CD14-positive monocyte (primary cell): ENCODE measurements at regions not wholly inside any gene's neighbourhood (a gene's known extent, or its start where the extent isn't known, plus 50 kb on each side); places are given as distances from the start of the nearest gene placed in this dataset.

Experiments used
- DNase-seq, 3 donors: peaks; one replicate each; pipeline ENCODE4 v3.0.0-alpha.2; 2011 to 2022
- H2AFZ ChIP-seq: 2 replicates; pipeline ENCODE4 v1.6.0; 2012; ENCODE audit warnings: mild to moderate bottlenecking, low read depth, low read length, inconsistent platforms; ENCODE audit not compliant: insufficient read depth, poor library complexity, severe bottlenecking
- H3K27ac ChIP-seq, 2 donors: 1 replicate in 1 of 2; 2 replicates in 1 of 2; pipeline ENCODE4 v1.5.1; 2012 to 2013; ENCODE audit warnings: low read length in 2 of 2, control low read depth in 1 of 2, inconsistent platforms in 1 of 2, low read depth in 1 of 2, mild to moderate bottlenecking in 1 of 2
- H3K27me3 ChIP-seq, 2 donors: one replicate each; pipeline versions ENCODE4 v1.6.0 to v1.6.1; 2011 to 2013; ENCODE audit warnings: low read length in 2 of 2; ENCODE audit not compliant: control insufficient read depth in 2 of 2, insufficient read depth in 2 of 2
- H3K36me3 ChIP-seq, 2 donors: replicated peaks in 1 of 2; 1 replicate in 1 of 2; 2 replicates in 1 of 2; pipeline versions ENCODE4 v1.5.1 to v1.6.1; 2012 to 2013; ENCODE audit warnings: low read length in 2 of 2, control low read depth in 1 of 2, inconsistent platforms in 1 of 2, mild to moderate bottlenecking in 1 of 2; ENCODE audit not compliant: insufficient read depth in 2 of 2, control insufficient read depth in 1 of 2
- H3K4me1 ChIP-seq, 2 donors: 1 replicate in 1 of 2; 2 replicates in 1 of 2; pipeline versions ENCODE4 v1.5.1 to v1.6.1; 2012 to 2013; ENCODE audit warnings: low read length in 2 of 2, control low read depth in 1 of 2, inconsistent platforms in 1 of 2, mild to moderate bottlenecking in 1 of 2, moderate library complexity in 1 of 2; ENCODE audit not compliant: insufficient read depth in 2 of 2, control insufficient read depth in 1 of 2
- H3K4me2 ChIP-seq: replicated peaks from 2 replicates; pipeline ENCODE3; 2012; ENCODE audit warnings: low read length, moderate library complexity, mild to moderate bottlenecking; ENCODE audit not compliant: poor library complexity, severe bottlenecking; ENCODE audit errors: extremely low read depth
- H3K4me3 ChIP-seq, 3 experiments: fragments of 200-600 bp in 1 of 3; sonication (generic) in 1 of 3; replicated peaks in 1 of 3; 1 replicate in 2 of 3; 2 replicates in 1 of 3; pipeline ENCODE4 v1.5.1; 2011 to 2013; ENCODE audit warnings: low read length in 3 of 3, mild to moderate bottlenecking in 3 of 3, control low read depth in 2 of 3, low read depth in 2 of 3, inconsistent platforms in 1 of 3, moderate library complexity in 1 of 3
- H3K79me2 ChIP-seq: 2 replicates; pipeline ENCODE4 v1.6.0; 2012; ENCODE audit warnings: mild to moderate bottlenecking, control low read depth, inconsistent platforms, low read length, moderate library complexity; ENCODE audit not compliant: insufficient read depth
- H3K9ac ChIP-seq: 2 replicates; pipeline ENCODE4 v1.6.0; 2017; ENCODE audit warnings: low read length, mild to moderate bottlenecking; ENCODE audit not compliant: insufficient read depth, poor library complexity, severe bottlenecking
- H3K9me3 ChIP-seq, 2 donors: replicated peaks in 1 of 2; 1 replicate in 1 of 2; 2 replicates in 1 of 2; pipeline versions ENCODE4 v1.5.1 to v1.6.1; 2012 to 2013; ENCODE audit warnings: low read length in 2 of 2, control low read depth in 1 of 2; ENCODE audit not compliant: control insufficient read depth in 1 of 2, insufficient read depth in 1 of 2
- H4K20me1 ChIP-seq: 2 replicates; pipeline ENCODE4 v1.6.0; 2012; ENCODE audit warnings: mild to moderate bottlenecking, low read length, control low read depth, moderate library complexity; ENCODE audit not compliant: insufficient read depth
- H3K27ac Mint-ChIP-seq, 7 donors: one replicate each; pipeline ENCODE4 v1.8.0; 2020; ENCODE audit warnings: mild to moderate bottlenecking in 7 of 7, mixed read lengths in 7 of 7, moderate library complexity in 6 of 7, inconsistent platforms in 2 of 7
- H3K27me3 Mint-ChIP-seq, 3 donors: one replicate each; pipeline ENCODE4 v1.8.0; 2021 to 2022; ENCODE audit warnings: low read depth in 3 of 3, mild to moderate bottlenecking in 3 of 3, mixed read lengths in 3 of 3, moderate library complexity in 3 of 3, inconsistent platforms in 1 of 3
- H3K36me3 Mint-ChIP-seq, 2 donors: one replicate each; pipeline ENCODE4 v1.8.0; 2020; ENCODE audit warnings: mixed read lengths in 2 of 2, inconsistent platforms in 1 of 2, mild to moderate bottlenecking in 1 of 2
- H3K4me1 Mint-ChIP-seq: one replicate; pipeline ENCODE4 v1.8.0; 2020; ENCODE audit warnings: mild to moderate bottlenecking, mixed read lengths
- H3K4me3 Mint-ChIP-seq, 2 donors: one replicate each; pipeline ENCODE4 v1.8.0; 2020; ENCODE audit warnings: mild to moderate bottlenecking in 2 of 2, mixed read lengths in 2 of 2, moderate library complexity in 1 of 2
- H3K9me3 Mint-ChIP-seq, 7 donors: one replicate each; pipeline ENCODE4 v1.8.0; 2020 to 2022; ENCODE audit warnings: mixed read lengths in 7 of 7, mild to moderate bottlenecking in 6 of 7, moderate library complexity in 6 of 7, inconsistent platforms in 2 of 7
- WGBS: methylation state at CpG from one replicate; pipeline ENCODE4 v1.1.5; 2013; ENCODE audit warnings: missing lambda C conversion rate; ENCODE audit not compliant: insufficient coverage; 5-methylcytosine and 5-hydroxymethylcytosine counted together
- intact Hi-C, 2 donors: fragments of 100-400 bp; cut with micrococcal nuclease; formaldehyde crosslinking; loops; one replicate each; pipeline versions ENCODE4 v1.15.0 to v1.15.1; 2023
- TF ChIP-seq, protein P1 (sequence below): fragments of 200-600 bp; IDR thresholded peaks from one replicate; pipeline ENCODE4 v1.8.0; 2022; ENCODE audit warnings: antibody characterized with exemption, mild to moderate bottlenecking

DNA sequence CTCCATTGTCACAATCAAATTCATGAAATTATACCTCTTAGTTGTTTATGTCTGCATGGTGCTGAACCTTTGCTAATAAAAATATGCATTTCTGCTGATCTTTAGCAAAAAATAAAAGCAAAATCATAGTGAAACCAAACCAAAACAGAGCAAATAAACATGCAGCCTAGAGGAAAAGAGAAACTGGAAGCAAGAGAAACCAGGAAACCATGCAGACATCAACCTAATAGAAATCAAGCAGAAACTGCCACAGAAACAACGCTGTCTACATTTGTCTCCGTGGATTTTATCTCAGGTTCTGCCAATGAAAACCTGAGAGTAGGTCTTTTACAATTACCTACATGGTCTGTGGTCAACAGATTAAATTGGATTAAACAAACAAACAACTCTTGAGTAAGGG is 173.7 kb downstream of the SYT10 start:
- H3K27me3 Mint-ChIP-seq, result peaks cover 0 to 2% (median 0%) of the 10 kb centered on the region in 3 donors
- Histone ChIP-seq H3K9ac (no peak overlapping the region), H3K9me3 (peaks cover 3 to 5% of the 10 kb centered on the region in 2 donors), H3K4me1 (no peaks in the 10 kb centered on the region), H4K20me1 (no peaks in the 10 kb centered on the region), H3K4me2 (no peak overlapping the region), H3K27me3 (no peaks in the 10 kb centered on the region), H3K27ac (no peak overlapping the region), H2AFZ (no peak overlapping the region), H3K36me3 (no peaks in the 10 kb centered on the region), H3K4me3 (no peak overlapping the region), H3K79me2 (no peaks in the 10 kb centered on the region)
- TF ChIP-seq, protein P1, sequence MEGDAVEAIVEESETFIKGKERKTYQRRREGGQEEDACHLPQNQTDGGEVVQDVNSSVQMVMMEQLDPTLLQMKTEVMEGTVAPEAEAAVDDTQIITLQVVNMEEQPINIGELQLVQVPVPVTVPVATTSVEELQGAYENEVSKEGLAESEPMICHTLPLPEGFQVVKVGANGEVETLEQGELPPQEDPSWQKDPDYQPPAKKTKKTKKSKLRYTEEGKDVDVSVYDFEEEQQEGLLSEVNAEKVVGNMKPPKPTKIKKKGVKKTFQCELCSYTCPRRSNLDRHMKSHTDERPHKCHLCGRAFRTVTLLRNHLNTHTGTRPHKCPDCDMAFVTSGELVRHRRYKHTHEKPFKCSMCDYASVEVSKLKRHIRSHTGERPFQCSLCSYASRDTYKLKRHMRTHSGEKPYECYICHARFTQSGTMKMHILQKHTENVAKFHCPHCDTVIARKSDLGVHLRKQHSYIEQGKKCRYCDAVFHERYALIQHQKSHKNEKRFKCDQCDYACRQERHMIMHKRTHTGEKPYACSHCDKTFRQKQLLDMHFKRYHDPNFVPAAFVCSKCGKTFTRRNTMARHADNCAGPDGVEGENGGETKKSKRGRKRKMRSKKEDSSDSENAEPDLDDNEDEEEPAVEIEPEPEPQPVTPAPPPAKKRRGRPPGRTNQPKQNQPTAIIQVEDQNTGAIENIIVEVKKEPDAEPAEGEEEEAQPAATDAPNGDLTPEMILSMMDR, result no peak
- no peaks in the 10 kb centered on the region for H3K36me3 Mint-ChIP-seq
- H3K4me3 Mint-ChIP-seq, result no peak overlapping the region
- no CpG with 5 or more reads among the region's 2 CpGs for WGBS
- no peaks in the 10 kb centered on the region for H3K4me1 Mint-ChIP-seq
- H3K27ac Mint-ChIP-seq, result no peak overlapping the region
- no peak for DNase-seq
- H3K9me3 Mint-ChIP-seq, result peaks cover 3 to 13% (median 8%) of the 10 kb centered on the region in 7 donors
- intact Hi-C loops, result no loop called here

DNA sequence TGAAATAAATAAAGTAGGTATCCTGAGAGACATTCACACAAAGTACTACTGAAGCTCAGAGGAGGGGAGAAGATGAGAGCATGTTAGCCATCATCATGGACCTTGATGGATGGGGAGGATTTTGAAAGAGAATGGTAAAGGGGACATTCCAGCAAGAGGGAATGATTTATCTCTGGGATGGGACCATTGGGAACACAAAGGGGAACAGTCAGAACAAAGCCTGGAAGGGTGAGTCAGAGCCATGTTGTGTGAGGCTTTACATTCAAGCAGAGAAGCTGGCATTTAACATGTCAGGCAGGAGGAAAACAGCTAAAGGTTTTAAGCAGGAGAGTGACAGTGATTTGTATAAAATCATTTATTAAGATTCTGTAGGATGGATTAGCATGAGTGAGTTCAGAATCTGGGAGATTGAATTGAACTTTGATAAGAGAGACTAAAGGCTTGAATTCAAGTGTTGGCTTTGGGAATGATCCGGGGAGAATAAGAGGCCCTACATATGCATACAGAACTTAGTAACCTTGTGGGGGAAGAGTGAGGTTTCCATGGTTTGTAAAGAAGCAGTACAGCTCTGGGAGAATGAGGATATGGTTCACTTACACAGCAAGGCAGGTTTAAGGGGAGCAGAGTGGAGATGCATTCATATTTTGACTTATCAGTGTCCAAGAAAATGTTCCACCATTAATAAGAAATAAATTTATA is 174.4 kb downstream of the SYT10 start:
- H3K27me3 Mint-ChIP-seq, result peaks cover 0 to 2% (median 0%) of the 10 kb centered on the region in 3 donors
- no peaks in the 10 kb centered on the region for H3K36me3 Mint-ChIP-seq
- no peaks in the 10 kb centered on the region for H3K4me1 Mint-ChIP-seq
- H3K4me3 ChIP-seq, result no peak overlapping the region
- no peaks in the 10 kb centered on the region for H3K27me3 ChIP-seq
- H3K79me2 ChIP-seq, result no peaks in the 10 kb centered on the region
- H3K4me2 ChIP-seq, result no peak overlapping the region
- H3K9ac ChIP-seq, result no peak overlapping the region
- H3K27ac ChIP-seq, result no peak overlapping the region
- peaks cover 4 to 5% of the 10 kb centered on the region in 2 donors for H3K9me3 ChIP-seq
- no peak overlapping the region for H3K27ac Mint-ChIP-seq
- H4K20me1 ChIP-seq, result no peaks in the 10 kb centered on the region
- H3K36me3 ChIP-seq, result no peaks in the 10 kb centered on the region
- no peak overlapping the region for H2AFZ ChIP-seq
- DNase-seq, result no peak
- intact Hi-C loops, result no loop called here
- H3K9me3 Mint-ChIP-seq, result peaks cover 3 to 15% (median 7%) of the 10 kb centered on the region in 7 donors
- no peaks in the 10 kb centered on the region for H3K4me1 ChIP-seq
- H3K4me3 Mint-ChIP-seq, result no peak overlapping the region
- WGBS, result no CpG with 5 or more reads among the region's 1 CpG
- TF ChIP-seq, protein P1, result no peak
